Esophagus muscularis mucosa (tissue), 4 donors: ENCODE measurements at regions not wholly inside any gene's neighbourhood (a gene's known extent, or its start where the extent isn't known, plus 50 kb on each side); places are given as distances from the start of the nearest gene placed in this dataset.
"Not testable (repeated sequence)": the region's sequence is repeated elsewhere in the genome, so short reads cannot be mapped to it uniquely, and the experiment has no call there.

ENCODE experiments used
- DNase-seq: peaks from one replicate; pipeline ENCODE4 v3.0.0-alpha.2; 2017; ENCODE audit errors: extremely low spot score
- H3K27ac ChIP-seq, 4 donors: fragments of 200-600 bp; sonication (generic); replicated peaks in 1 of 4; 1 replicate in 3 of 4; 2 replicates in 1 of 4; pipeline ENCODE4 v1.5.1; 2016 to 2019; ENCODE audit warnings: mild to moderate bottlenecking in 1 of 4
- H3K27me3 ChIP-seq, 4 donors: fragments of 200-600 bp; sonication (generic); one replicate each; pipeline versions ENCODE4 v1.5.1 to v1.6.0; 2016 to 2019
- H3K36me3 ChIP-seq, 4 donors: fragments of 200-600 bp; sonication (generic); one replicate each; pipeline ENCODE4 v1.5.1; 2016 to 2019
- H3K4me1 ChIP-seq, 4 donors: fragments of 200-600 bp; sonication (generic); one replicate each; pipeline ENCODE4 v1.5.1; 2016 to 2019
- H3K4me3 ChIP-seq, 4 donors: fragments of 200-600 bp; sonication (generic); 1 replicate in 2 of 4; 2 replicates in 2 of 4; pipeline ENCODE4 v1.5.1; 2016 to 2019; ENCODE audit warnings: mild to moderate bottlenecking in 4 of 4, moderate library complexity in 1 of 4
- H3K9me3 ChIP-seq, 4 donors: fragments of 200-600 bp; sonication (generic); 1 replicate in 3 of 4; 2 replicates in 1 of 4; pipeline ENCODE4 v1.5.1; 2016 to 2019
- CTCF ChIP-seq, 3 experiments: fragments of 200-600 bp in 2 of 3; fragments of 450-650 bp in 1 of 3; sonication (generic) in 2 of 3; IDR thresholded peaks; one replicate each; pipeline ENCODE4 v1.5.1; 2017 to 2019; ENCODE audit warnings: antibody characterized with exemption in 3 of 3, mild to moderate bottlenecking in 2 of 3, moderate library complexity in 1 of 3
- EP300 ChIP-seq: sonication (generic); formaldehyde crosslinking; IDR thresholded peaks from one replicate; pipeline ENCODE4 v1.6.1; 2017; ENCODE audit warnings: antibody characterized with exemption
- POLR2A ChIP-seq: fragments of 450-650 bp; IDR thresholded peaks from one replicate; pipeline ENCODE4 v1.6.1; 2017; ENCODE audit warnings: antibody characterized with exemption, moderate library complexity, mild to moderate bottlenecking, low read depth
- POLR2AphosphoS5 ChIP-seq, 2 donors: sonication (generic); formaldehyde crosslinking; IDR thresholded peaks; one replicate each; pipeline ENCODE4 v1.6.1; 2017; ENCODE audit warnings: antibody characterized with exemption in 2 of 2
- WGBS: methylation state at CpG from one replicate; pipeline ENCODE4 v1.1.5; 2018; 5-methylcytosine and 5-hydroxymethylcytosine counted together
- intact Hi-C: fragments of 100-400 bp; cut with DNase I; formaldehyde crosslinking; loops from one replicate; pipeline ENCODE4 v1.15.1; 2023

GRCh38 chr4:175335331-175335730 is 417.2 kb downstream of the ADAM29 start:
- intact Hi-C loops: no loop called here
- Histone ChIP-seq H3K4me3 (no peak overlapping the region), H3K36me3 (no peaks in the 10 kb centered on the region), H3K9me3 (no peaks in the 10 kb centered on the region), H3K4me1 (no peaks in the 10 kb centered on the region), H3K27ac (no peak overlapping the region), H3K27me3 (no peaks in the 10 kb centered on the region)
- TF ChIP-seq CTCF (IDR thresholded peaks at IDR 0.05) (no peak), POLR2A (no peak), EP300 (no peak)
- DNase-seq: no peak

GRCh38 chr4:175336570-175336969 is 418.4 kb downstream of the ADAM29 start:
- H3K36me3 ChIP-seq, intact Hi-C loops, H3K4me1 ChIP-seq, DNase-seq, H3K27ac ChIP-seq, H3K4me3 ChIP-seq, H3K9me3 ChIP-seq, H3K27me3 ChIP-seq: not testable (repeated sequence)
- 74% methylated on average over 5 of the region's 5 CpGs for WGBS

- DNase-seq: no peak
- intact Hi-C loops: no loop called here
- 89% methylated on average over 1 of the region's 1 CpG for WGBS
- peaks cover 0 to 10% (median 3%) of the 10 kb centered on the region in 4 donors for H3K9me3 ChIP-seq
- no peaks in the 10 kb centered on the region for H3K27me3 ChIP-seq
- H3K4me1 ChIP-seq: no peaks in the 10 kb centered on the region
- TF ChIP-seq CTCF (IDR thresholded peaks at IDR 0.05) (no peak), EP300 (no peak), POLR2A (no peak), POLR2AphosphoS5 (IDR thresholded peaks at IDR 0.05) (no peak)
- no peaks in the 10 kb centered on the region for H3K36me3 ChIP-seq
- no peak overlapping the region for H3K27ac ChIP-seq
- no peak overlapping the region for H3K4me3 ChIP-seq
Observed at GRCh38 chr4:175339100-175339707, 421.0 kb downstream of the ADAM29 start.

- intact Hi-C loops: no loop called here
- 56% methylated on average over 2 of the region's 2 CpGs for WGBS
- Histone ChIP-seq H3K27me3 (no peaks in the 10 kb centered on the region), H3K4me3 (no peak overlapping the region), H3K36me3 (no peaks in the 10 kb centered on the region), H3K4me1 (no peaks in the 10 kb centered on the region), H3K9me3 (peaks cover 0 to 13% (median 5%) of the 10 kb centered on the region in 4 donors), H3K27ac (no peak overlapping the region)
- no peak for DNase-seq
- TF ChIP-seq CTCF (IDR thresholded peaks at IDR 0.05) (no peak), POLR2A (no peak), POLR2AphosphoS5 (IDR thresholded peaks at IDR 0.05) (no peak), EP300 (no peak)
Observed at GRCh38 chr4:175341203-175341755, 423.1 kb downstream of the ADAM29 start.

GRCh38 chr4:175346376-175346775 is 428.2 kb downstream of the ADAM29 start:
- WGBS: 93% methylated on average over 2 of the region's 2 CpGs
- Histone ChIP-seq H3K4me3 (no peak overlapping the region), H3K27ac (no peak overlapping the region), H3K9me3 (peaks cover 0 to 13% (median 5%) of the 10 kb centered on the region in 4 donors), H3K27me3 (no peaks in the 10 kb centered on the region), H3K4me1 (no peaks in the 10 kb centered on the region), H3K36me3 (no peaks in the 10 kb centered on the region)
- TF ChIP-seq POLR2A: no peak
- no peak for TF ChIP-seq CTCF (IDR thresholded peaks at IDR 0.05)
- TF ChIP-seq EP300: no peak
- no peak for TF ChIP-seq POLR2AphosphoS5 (IDR thresholded peaks at IDR 0.05)
- no peak for DNase-seq
- intact Hi-C loops: no loop called here
